AG04449 (cell line): ENCODE measurements at regions not wholly inside any gene's neighbourhood (a gene's known extent, or its start where the extent isn't known, plus 50 kb on each side); places are given as distances from the start of the nearest gene placed in this dataset.

Experiments
- CTCF ChIA-PET: fragments of 350-600 bp; formaldehyde crosslinking; extraction: SDS; loops from one replicate; lab custom pipeline; 2021; ENCODE audit warnings: antibody characterized with exemption; lab: Yijun Ruan, JAX
- POLR2A ChIA-PET: fragments of 400-600, 350-600 bp; formaldehyde crosslinking; extraction: SDS; loops from one replicate; lab custom pipeline; 2020; ENCODE audit warnings: antibody characterized with exemption, inconsistent platforms; lab: Yijun Ruan, JAX
- DNase-seq: peaks from one replicate; pipeline ENCODE4 v3.0.0-alpha.2; 2010; ENCODE audit warnings: low read depth, low spot score
- H3K4me3 ChIP-seq: 2 replicates; pipeline ENCODE4 v1.5.1; 2011; ENCODE audit warnings: low read depth, mild to moderate bottlenecking, control low read depth, low read length
- CTCF ChIP-seq: IDR thresholded peaks from one replicate; pipeline ENCODE4 v1.5.1; 2011; ENCODE audit warnings: mild to moderate bottlenecking, moderate library complexity, low read length, control low read depth, inconsistent platforms; ENCODE audit not compliant: insufficient read depth; ENCODE audit errors: missing control alignments

- POLR2A ChIA-PET = no interaction called here
- DNase-seq = no peak
- TF ChIP-seq CTCF = no peak
- no peak overlapping the region for H3K4me3 ChIP-seq
- CTCF ChIA-PET = no interaction called here
These were observed 152.2 kb upstream of the PARP11 start for GRCh38 chr12:4025181-4026019.

- TF ChIP-seq CTCF = no peak
- CTCF ChIA-PET = no interaction called here
- DNase-seq = no peak
- H3K4me3 ChIP-seq = no peak overlapping the region
- POLR2A ChIA-PET = no interaction called here
These were observed 151.5 kb upstream of the PARP11 start for GRCh38 chr12:4024701-4025100.

GRCh38 chr12:4015225-4016091 is 142.3 kb upstream of the PARP11 start:
- H3K4me3 ChIP-seq = no peak overlapping the region
- no peak for DNase-seq
- ChIA-PET CTCF (no interaction called here), POLR2A (no interaction called here)
- no peak for TF ChIP-seq CTCF

- H3K4me3 ChIP-seq = no peak overlapping the region
- CTCF ChIA-PET = no interaction called here
- DNase-seq = no peak
- POLR2A ChIA-PET = no interaction called here
- TF ChIP-seq CTCF = no peak
These were observed 141.6 kb upstream of the PARP11 start for GRCh38 chr12:4014858-4015224.

- POLR2A ChIA-PET = no interaction called here
- CTCF ChIA-PET = no interaction called here
- no peak overlapping the region for H3K4me3 ChIP-seq
- DNase-seq = no peak
- no peak for TF ChIP-seq CTCF
These were observed 141.2 kb upstream of the PARP11 start for GRCh38 chr12:4014444-4014843.
